ENCODE measurements at regions not wholly inside any gene's neighbourhood (a gene's known extent, or its start where the extent isn't known, plus 50 kb on each side); places are given as distances from the start of the nearest gene placed in this dataset.

DNA sequence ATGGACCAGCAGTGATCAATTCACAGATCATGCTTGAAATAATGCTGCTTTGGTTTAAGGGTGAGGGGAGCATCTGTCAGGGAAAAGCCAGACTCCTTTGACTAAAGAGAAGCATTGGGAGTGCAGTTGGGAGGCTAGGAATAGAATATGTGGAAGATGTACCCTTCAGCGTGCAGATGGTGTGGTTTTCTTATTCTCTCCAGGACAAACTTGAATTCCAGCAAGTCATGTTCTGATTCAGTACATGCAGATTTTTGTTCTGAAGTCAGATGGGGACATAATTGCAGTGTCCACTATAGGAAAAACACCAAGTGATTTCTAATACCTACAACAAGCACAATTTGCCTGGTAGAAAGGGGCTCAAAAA, 99.0 kb upstream of the LIMCH1 start:
- Histone ChIP-seq H3K4me1 (ENCODE audit: insufficient read depth) (peaks cover 24% of the 10 kb centered on the region), H3K4me3 (no peak overlapping the region)
- no peak overlapping the region for H3K4me3 Mint-ChIP-seq

More for the DNA sequence above, 99.0 kb upstream of the LIMCH1 start:
- H3K4me1 Mint-ChIP-seq = peaks cover 20% of the 10 kb centered on the region
- H2AFZ ChIP-seq = peak overlapping the region; percentile 16; the same call in 1 of the 2 replicates
- no peaks in the 10 kb centered on the region for H3K79me2 ChIP-seq (replicated peaks; ENCODE audit: insufficient read depth)
- ATAC-seq = no peak
- no peaks in the 10 kb centered on the region for H3K36me3 ChIP-seq (ENCODE audit: insufficient read depth)
- H3K9me3 Mint-ChIP-seq = peaks cover 4% of the 10 kb centered on the region; the same call in 1 of the 3 replicates
- TF ChIP-seq ZNF331 (CRISPR knock-in tag; IDR thresholded peaks at IDR 0.05; ENCODE audit: low read depth) = no peak
- no peak for TF ChIP-seq ETS1 (IDR thresholded peaks at IDR 0.05)
- TF ChIP-seq EZH2phosphoT487 (IDR thresholded peaks at IDR 0.05; ENCODE audit: unreplicated experiment) = no peak
- TF ChIP-seq CREB1 (CRISPR knock-in tag; IDR thresholded peaks at IDR 0.05; ENCODE audit: low read depth) = no peak
- TF ChIP-seq STAT1 (IDR thresholded peaks at IDR 0.05; ENCODE audit: unreplicated experiment) = no peak
- no peak for TF ChIP-seq JUNB (IDR thresholded peaks at IDR 0.05; ENCODE audit: unreplicated experiment)
- TF ChIP-seq ZNF462 (CRISPR knock-in tag; IDR thresholded peaks at IDR 0.05) = no peak
- TF ChIP-seq, protein P1, sequence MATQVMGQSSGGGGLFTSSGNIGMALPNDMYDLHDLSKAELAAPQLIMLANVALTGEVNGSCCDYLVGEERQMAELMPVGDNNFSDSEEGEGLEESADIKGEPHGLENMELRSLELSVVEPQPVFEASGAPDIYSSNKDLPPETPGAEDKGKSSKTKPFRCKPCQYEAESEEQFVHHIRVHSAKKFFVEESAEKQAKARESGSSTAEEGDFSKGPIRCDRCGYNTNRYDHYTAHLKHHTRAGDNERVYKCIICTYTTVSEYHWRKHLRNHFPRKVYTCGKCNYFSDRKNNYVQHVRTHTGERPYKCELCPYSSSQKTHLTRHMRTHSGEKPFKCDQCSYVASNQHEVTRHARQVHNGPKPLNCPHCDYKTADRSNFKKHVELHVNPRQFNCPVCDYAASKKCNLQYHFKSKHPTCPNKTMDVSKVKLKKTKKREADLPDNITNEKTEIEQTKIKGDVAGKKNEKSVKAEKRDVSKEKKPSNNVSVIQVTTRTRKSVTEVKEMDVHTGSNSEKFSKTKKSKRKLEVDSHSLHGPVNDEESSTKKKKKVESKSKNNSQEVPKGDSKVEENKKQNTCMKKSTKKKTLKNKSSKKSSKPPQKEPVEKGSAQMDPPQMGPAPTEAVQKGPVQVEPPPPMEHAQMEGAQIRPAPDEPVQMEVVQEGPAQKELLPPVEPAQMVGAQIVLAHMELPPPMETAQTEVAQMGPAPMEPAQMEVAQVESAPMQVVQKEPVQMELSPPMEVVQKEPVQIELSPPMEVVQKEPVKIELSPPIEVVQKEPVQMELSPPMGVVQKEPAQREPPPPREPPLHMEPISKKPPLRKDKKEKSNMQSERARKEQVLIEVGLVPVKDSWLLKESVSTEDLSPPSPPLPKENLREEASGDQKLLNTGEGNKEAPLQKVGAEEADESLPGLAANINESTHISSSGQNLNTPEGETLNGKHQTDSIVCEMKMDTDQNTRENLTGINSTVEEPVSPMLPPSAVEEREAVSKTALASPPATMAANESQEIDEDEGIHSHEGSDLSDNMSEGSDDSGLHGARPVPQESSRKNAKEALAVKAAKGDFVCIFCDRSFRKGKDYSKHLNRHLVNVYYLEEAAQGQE (IDR thresholded peaks at IDR 0.05; ENCODE audit: unreplicated experiment) = no peak
- no peak overlapping the region for H3K27ac Mint-ChIP-seq
- no peak for DNase-seq (ENCODE audit: low spot score)
- peaks cover 5% of the 10 kb centered on the region; the same call in 1 of the 3 replicates for H3K36me3 Mint-ChIP-seq (ENCODE audit: low read depth)
- no peaks in the 10 kb centered on the region for H3F3A ChIP-seq (replicated peaks; ENCODE audit: low read depth)
- H3K4me2 ChIP-seq = no peak overlapping the region
- peaks cover 8% of the 10 kb centered on the region for H3K9me2 ChIP-seq (ENCODE audit: insufficient read depth)
- H4K20me1 ChIP-seq (replicated peaks; ENCODE audit: insufficient read depth) = no peaks in the 10 kb centered on the region
- H3K27me3 Mint-ChIP-seq (ENCODE audit: insufficient read depth, low read depth, poor library complexity) = peaks cover 10% of the 10 kb centered on the region
- no peaks in the 10 kb centered on the region for H3K27me3 ChIP-seq (ENCODE audit: insufficient read depth)
- no peak overlapping the region for H3K27ac ChIP-seq (ENCODE audit: low read depth)
